ENCODE measurements at regions not wholly inside any gene's neighbourhood (a gene's known extent, or its start where the extent isn't known, plus 50 kb on each side); places are given as distances from the start of the nearest gene placed in this dataset.

- Histone ChIP-seq H3K27me3 (ENCODE audit: insufficient read depth, low read length) (no peaks in the 10 kb centered on the region), H3K9me3 (ENCODE audit: insufficient read depth, low read depth, low read length) (no peaks in the 10 kb centered on the region), H3K79me2 (ENCODE audit: insufficient read depth, low read length) (no peaks in the 10 kb centered on the region), H3K4me1 (ENCODE audit: insufficient read depth, low read length) (no peaks in the 10 kb centered on the region), H2AFZ (ENCODE audit: low read depth, low read length) (no peak overlapping the region), H3K9ac (ENCODE audit: low read length) (no peak overlapping the region), H3K4me2 (ENCODE audit: low read length) (no peak overlapping the region), H3K4me3 (ENCODE audit: insufficient read depth, low read depth, low read length) (no peak overlapping the region), H3K27ac (ENCODE audit: low read depth, low read length) (no peak overlapping the region), H3K36me3 (ENCODE audit: insufficient read depth, low read length) (no peaks in the 10 kb centered on the region), H4K20me1 (ENCODE audit: insufficient read depth, low read length) (no peaks in the 10 kb centered on the region)
- DNase-seq (ENCODE audit: low read depth) (no peak), FAIRE-seq (no peak)
- TF ChIP-seq CTCF (IDR thresholded peaks at IDR 0.05; ENCODE audit: insufficient read depth, low read depth, low read length) (no peak), EZH2 (IDR thresholded peaks at IDR 0.05; ENCODE audit: insufficient read depth, low read length) (no peak)
- Mint-ChIP-seq H3K27ac (ENCODE audit: unreplicated experiment) (no peak overlapping the region), H3K36me3 (ENCODE audit: low read depth, unreplicated experiment) (no peaks in the 10 kb centered on the region), H3K4me3 (ENCODE audit: unreplicated experiment) (no peak overlapping the region), H3K27me3 (ENCODE audit: low read depth, unreplicated experiment) (no peaks in the 10 kb centered on the region), H3K9me3 (ENCODE audit: unreplicated experiment) (no peaks in the 10 kb centered on the region), H3K4me1 (ENCODE audit: low read depth, unreplicated experiment) (no peaks in the 10 kb centered on the region)
Measured at GRCh38 chr4:170772429-170772828, 682.7 kb upstream of the AADAT start.

- H3K36me3 ChIP-seq (ENCODE audit: insufficient read depth, low read length): no peaks in the 10 kb centered on the region
Measured at GRCh38 chr4:170770664-170771063, 680.9 kb upstream of the AADAT start.

More at GRCh38 chr4:170770664-170771063, 680.9 kb upstream of the AADAT start:
- no peak overlapping the region for H3K4me2 ChIP-seq (ENCODE audit: low read length)
- no peaks in the 10 kb centered on the region for H3K4me1 Mint-ChIP-seq (ENCODE audit: low read depth, unreplicated experiment)
- no peak overlapping the region for H3K27ac Mint-ChIP-seq (ENCODE audit: unreplicated experiment)
- no peak overlapping the region for H3K9ac ChIP-seq (ENCODE audit: low read length)
- H4K20me1 ChIP-seq (ENCODE audit: insufficient read depth, low read length): no peaks in the 10 kb centered on the region
- H3K4me3 Mint-ChIP-seq (ENCODE audit: unreplicated experiment): no peak overlapping the region
- H3K27ac ChIP-seq (ENCODE audit: low read depth, low read length): no peak overlapping the region
- no peaks in the 10 kb centered on the region for H3K4me1 ChIP-seq (ENCODE audit: insufficient read depth, low read length)
- H3K27me3 ChIP-seq (ENCODE audit: insufficient read depth, low read length): no peaks in the 10 kb centered on the region
- DNase-seq (ENCODE audit: low read depth): no peak
- no peak for FAIRE-seq
- no peak overlapping the region for H2AFZ ChIP-seq (ENCODE audit: low read depth, low read length)
- H3K27me3 Mint-ChIP-seq (ENCODE audit: low read depth, unreplicated experiment): no peaks in the 10 kb centered on the region
- no peaks in the 10 kb centered on the region for H3K9me3 ChIP-seq (ENCODE audit: insufficient read depth, low read depth, low read length)
- no peak overlapping the region for H3K4me3 ChIP-seq (ENCODE audit: insufficient read depth, low read depth, low read length)
- H3K36me3 Mint-ChIP-seq (ENCODE audit: low read depth, unreplicated experiment): no peaks in the 10 kb centered on the region
- no peaks in the 10 kb centered on the region for H3K79me2 ChIP-seq (ENCODE audit: insufficient read depth, low read length)
- TF ChIP-seq EZH2 (IDR thresholded peaks at IDR 0.05; ENCODE audit: insufficient read depth, low read length) (no peak), CTCF (IDR thresholded peaks at IDR 0.05; ENCODE audit: insufficient read depth, low read depth, low read length) (no peak)
- no peaks in the 10 kb centered on the region for H3K9me3 Mint-ChIP-seq (ENCODE audit: unreplicated experiment)

Measured in astrocyte (in vitro differentiated cells and primary cell).